ENCODE measurements at regions not wholly inside any gene's neighbourhood (a gene's known extent, or its start where the extent isn't known, plus 50 kb on each side); places are given as distances from the start of the nearest gene placed in this dataset.

GRCh38 chr12:116444590-116444943 lies 114.6 kb upstream of the MAP1LC3B2 start:
- TF ChIP-seq TCF7L2 (IDR thresholded peaks at IDR 0.05; ENCODE audit: low read depth, low read length), result no peak
- TF ChIP-seq POLR2AphosphoS5 (IDR thresholded peaks at IDR 0.05; ENCODE audit: low read depth, low read length), result no peak
- no peak for TF ChIP-seq SIN3A (IDR thresholded peaks at IDR 0.05; ENCODE audit: borderline replicate concordance, insufficient read depth, low read depth, low read length)
- TF ChIP-seq, protein P1, sequence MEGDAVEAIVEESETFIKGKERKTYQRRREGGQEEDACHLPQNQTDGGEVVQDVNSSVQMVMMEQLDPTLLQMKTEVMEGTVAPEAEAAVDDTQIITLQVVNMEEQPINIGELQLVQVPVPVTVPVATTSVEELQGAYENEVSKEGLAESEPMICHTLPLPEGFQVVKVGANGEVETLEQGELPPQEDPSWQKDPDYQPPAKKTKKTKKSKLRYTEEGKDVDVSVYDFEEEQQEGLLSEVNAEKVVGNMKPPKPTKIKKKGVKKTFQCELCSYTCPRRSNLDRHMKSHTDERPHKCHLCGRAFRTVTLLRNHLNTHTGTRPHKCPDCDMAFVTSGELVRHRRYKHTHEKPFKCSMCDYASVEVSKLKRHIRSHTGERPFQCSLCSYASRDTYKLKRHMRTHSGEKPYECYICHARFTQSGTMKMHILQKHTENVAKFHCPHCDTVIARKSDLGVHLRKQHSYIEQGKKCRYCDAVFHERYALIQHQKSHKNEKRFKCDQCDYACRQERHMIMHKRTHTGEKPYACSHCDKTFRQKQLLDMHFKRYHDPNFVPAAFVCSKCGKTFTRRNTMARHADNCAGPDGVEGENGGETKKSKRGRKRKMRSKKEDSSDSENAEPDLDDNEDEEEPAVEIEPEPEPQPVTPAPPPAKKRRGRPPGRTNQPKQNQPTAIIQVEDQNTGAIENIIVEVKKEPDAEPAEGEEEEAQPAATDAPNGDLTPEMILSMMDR (IDR thresholded peaks at IDR 0.05), result no peak
- no peak for TF ChIP-seq REST (IDR thresholded peaks at IDR 0.05; ENCODE audit: insufficient read depth in 1 of 2, low read depth in 2 of 2, low read length in 1 of 2)
- Histone ChIP-seq H3K4me3 (ENCODE audit: low read depth in 2 of 2, low read length in 2 of 2) (no peak overlapping the region), H3K27ac (ENCODE audit: low read length) (peak overlapping the region; percentile 64; the same call in 1 of the 2 replicates), H3K4me1 (ENCODE audit: control insufficient read depth, insufficient read depth, low read length) (peaks cover 10% of the 10 kb centered on the region), H3K9me3 (ENCODE audit: control insufficient read depth, insufficient read depth, low read depth, low read length) (no peaks in the 10 kb centered on the region), H3K27me3 (ENCODE audit: control insufficient read depth, insufficient read depth, low read length) (no peaks in the 10 kb centered on the region), H3K36me3 (ENCODE audit: control insufficient read depth, insufficient read depth, low read length) (no peaks in the 10 kb centered on the region)
- ChIA-PET POLR2A (no interaction called here), CTCF (no interaction called here)
- in situ Hi-C loops (cut with HindIII; ENCODE audit: low pct_unique_long_range_greater_than_20kb, low sequenced_read_pairs) (no loop called here), intact Hi-C loops (cut with micrococcal nuclease; ENCODE audit: unreplicated experiment) (no loop called here)
- DNase-seq (ENCODE audit: low read depth, low spot score), result no peak
- no peak for ATAC-seq
- BruUV-seq (replicated peaks), result no TSS peak

DNA sequence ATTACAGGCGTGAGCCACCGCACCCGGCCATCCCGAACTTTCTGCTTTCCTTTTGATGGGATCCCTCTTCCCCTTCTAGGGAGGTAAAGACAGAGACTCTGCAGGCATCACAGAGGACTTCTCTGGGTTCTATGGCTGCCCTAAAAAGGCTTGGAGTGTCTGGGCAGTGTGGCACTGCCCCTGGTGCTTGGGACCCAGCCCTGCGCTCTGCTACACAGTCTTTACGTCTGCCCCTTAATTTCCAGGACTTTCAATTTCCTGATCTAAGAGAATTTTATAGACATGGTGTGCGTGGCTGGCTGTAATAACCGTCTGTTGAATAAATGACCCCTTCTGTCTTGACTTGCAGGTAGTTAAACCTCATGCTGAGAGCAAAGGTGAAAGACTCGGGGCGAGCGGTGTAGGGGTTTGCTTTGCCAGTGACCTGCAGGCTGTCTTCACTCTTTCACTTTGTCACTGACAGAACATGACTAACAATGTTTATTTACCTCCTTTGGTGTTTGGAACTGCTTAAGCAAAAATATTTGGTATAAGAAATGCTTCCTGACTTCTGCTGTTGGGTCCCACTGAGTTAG lies 110.9 kb upstream of the MAP1LC3B2 start:
- Histone ChIP-seq H3K27ac (ENCODE audit: low read length) (peak overlapping the region; percentile 74), H3K9me3 (ENCODE audit: control insufficient read depth, insufficient read depth, low read depth, low read length) (no peaks in the 10 kb centered on the region), H3K4me3 (ENCODE audit: low read depth in 2 of 2, low read length in 2 of 2) (no peak overlapping the region), H3K4me1 (ENCODE audit: control insufficient read depth, insufficient read depth, low read length) (peaks cover 12% of the 10 kb centered on the region), H3K27me3 (ENCODE audit: control insufficient read depth, insufficient read depth, low read length) (no peaks in the 10 kb centered on the region), H3K36me3 (ENCODE audit: control insufficient read depth, insufficient read depth, low read length) (no peaks in the 10 kb centered on the region)
- no TSS peak for BruUV-seq (replicated peaks)
- CTCF ChIA-PET, result interaction anchor here (0.7 kb wide), 1 partner anchor 21 kb away, joined by 8 read pairs; no protein-coding TSS in a partner anchor
- DNase-seq (ENCODE audit: low read depth, low spot score) (no peak), ATAC-seq (peak; percentile 79)
- intact Hi-C loops (cut with micrococcal nuclease; ENCODE audit: unreplicated experiment) (no loop called here), in situ Hi-C loops (cut with HindIII; ENCODE audit: low pct_unique_long_range_greater_than_20kb, low sequenced_read_pairs) (no loop called here)
- POLR2A ChIA-PET, result no interaction called here
- TF ChIP-seq, protein P1 (IDR thresholded peaks at IDR 0.05), result no peak
- TF ChIP-seq REST (IDR thresholded peaks at IDR 0.05; ENCODE audit: insufficient read depth in 1 of 2, low read depth in 2 of 2, low read length in 1 of 2) (no peak), SIN3A (IDR thresholded peaks at IDR 0.05; ENCODE audit: borderline replicate concordance, insufficient read depth, low read depth, low read length) (no peak), TCF7L2 (IDR thresholded peaks at IDR 0.05; ENCODE audit: low read depth, low read length) (no peak), POLR2AphosphoS5 (IDR thresholded peaks at IDR 0.05; ENCODE audit: low read depth, low read length) (no peak)

Measured in Panc1 (cell line).